ENCODE measurements at regions not wholly inside any gene's neighbourhood (a gene's known extent, or its start where the extent isn't known, plus 50 kb on each side); places are given as distances from the start of the nearest gene placed in this dataset.

- H3K36me3 ChIP-seq (ENCODE audit: control insufficient read depth in 3 of 3, insufficient read depth in 3 of 3, low read length in 3 of 3): no peaks in the 10 kb centered on the region
- no peaks in the 10 kb centered on the region for H3K27me3 ChIP-seq (ENCODE audit: control insufficient read depth in 3 of 3, insufficient read depth in 3 of 3, low read length in 3 of 3)
- no peak overlapping the region for H3K27ac ChIP-seq (ENCODE audit: low read depth, low read length)
- H3K4me3 ChIP-seq (ENCODE audit: low read length in 3 of 3): no peak overlapping the region
- no peaks in the 10 kb centered on the region for H3K4me1 ChIP-seq (ENCODE audit: control insufficient read depth in 3 of 3, insufficient read depth in 3 of 3, low read length in 3 of 3)
- H3K9ac ChIP-seq (ENCODE audit: low read depth in 1 of 3, low read length in 3 of 3): no peak overlapping the region
- peaks cover 0 to 11% (median 2%) of the 10 kb centered on the region in 3 donors for H3K9me3 ChIP-seq (ENCODE audit: control insufficient read depth in 3 of 3, low read length in 3 of 3)
Measured at GRCh38 chr18:10367836-10368235, 86.6 kb upstream of the APCDD1 start.

GRCh38 chr18:10368456-10369453 lies 85.7 kb upstream of the APCDD1 start:
- Histone ChIP-seq H3K9me3 (ENCODE audit: control insufficient read depth in 3 of 3, low read length in 3 of 3) (peaks cover 0 to 11% (median 1%) of the 10 kb centered on the region in 3 donors), H3K27me3 (ENCODE audit: control insufficient read depth in 3 of 3, insufficient read depth in 3 of 3, low read length in 3 of 3) (no peaks in the 10 kb centered on the region), H3K36me3 (ENCODE audit: control insufficient read depth in 3 of 3, insufficient read depth in 3 of 3, low read length in 3 of 3) (no peaks in the 10 kb centered on the region), H3K9ac (ENCODE audit: low read depth in 1 of 3, low read length in 3 of 3) (no peak overlapping the region), H3K4me3 (ENCODE audit: low read length in 3 of 3) (no peak overlapping the region), H3K4me1 (ENCODE audit: control insufficient read depth in 3 of 3, insufficient read depth in 3 of 3, low read length in 3 of 3) (no peaks in the 10 kb centered on the region), H3K27ac (ENCODE audit: low read depth, low read length) (no peak overlapping the region)

GRCh38 chr18:10370716-10371115 lies 83.7 kb upstream of the APCDD1 start:
- H3K4me1 ChIP-seq (ENCODE audit: control insufficient read depth in 3 of 3, insufficient read depth in 3 of 3, low read length in 3 of 3): no peaks in the 10 kb centered on the region
- H3K27me3 ChIP-seq (ENCODE audit: control insufficient read depth in 3 of 3, insufficient read depth in 3 of 3, low read length in 3 of 3): peaks cover 0 to 3% (median 0%) of the 10 kb centered on the region in 3 donors
- H3K27ac ChIP-seq (ENCODE audit: low read depth, low read length): no peak overlapping the region
- no peaks in the 10 kb centered on the region for H3K36me3 ChIP-seq (ENCODE audit: control insufficient read depth in 3 of 3, insufficient read depth in 3 of 3, low read length in 3 of 3)
- H3K4me3 ChIP-seq (ENCODE audit: low read length in 3 of 3): no peak overlapping the region
- no peak overlapping the region for H3K9ac ChIP-seq (ENCODE audit: low read depth in 1 of 3, low read length in 3 of 3)
- H3K9me3 ChIP-seq (ENCODE audit: control insufficient read depth in 3 of 3, low read length in 3 of 3): no peaks in the 10 kb centered on the region

- Histone ChIP-seq H3K9ac (ENCODE audit: low read depth in 1 of 3, low read length in 3 of 3) (no peak overlapping the region), H3K27ac (ENCODE audit: low read depth, low read length) (no peak overlapping the region), H3K27me3 (ENCODE audit: control insufficient read depth in 3 of 3, insufficient read depth in 3 of 3, low read length in 3 of 3) (peaks cover 0 to 3% (median 0%) of the 10 kb centered on the region in 3 donors)
Measured at GRCh38 chr18:10371165-10371564, 83.3 kb upstream of the APCDD1 start.

GRCh38 chr18:10374195-10374594 lies 80.2 kb upstream of the APCDD1 start:
- Histone ChIP-seq H3K9ac (ENCODE audit: low read depth in 1 of 3, low read length in 3 of 3) (no peak overlapping the region), H3K9me3 (ENCODE audit: control insufficient read depth in 3 of 3, low read length in 3 of 3) (no peaks in the 10 kb centered on the region), H3K27ac (ENCODE audit: low read depth, low read length) (no peak overlapping the region), H3K4me3 (ENCODE audit: low read length in 3 of 3) (no peak overlapping the region), H3K27me3 (ENCODE audit: control insufficient read depth in 3 of 3, insufficient read depth in 3 of 3, low read length in 3 of 3) (peaks cover 0 to 3% (median 0%) of the 10 kb centered on the region in 3 donors), H3K4me1 (ENCODE audit: control insufficient read depth in 3 of 3, insufficient read depth in 3 of 3, low read length in 3 of 3) (no peaks in the 10 kb centered on the region), H3K36me3 (ENCODE audit: control insufficient read depth in 3 of 3, insufficient read depth in 3 of 3, low read length in 3 of 3) (no peaks in the 10 kb centered on the region)

More at GRCh38 chr18:10371165-10371564, 83.3 kb upstream of the APCDD1 start:
- Histone ChIP-seq H3K36me3 (ENCODE audit: control insufficient read depth in 3 of 3, insufficient read depth in 3 of 3, low read length in 3 of 3) (no peaks in the 10 kb centered on the region), H3K9me3 (ENCODE audit: control insufficient read depth in 3 of 3, low read length in 3 of 3) (no peaks in the 10 kb centered on the region), H3K4me1 (ENCODE audit: control insufficient read depth in 3 of 3, insufficient read depth in 3 of 3, low read length in 3 of 3) (no peaks in the 10 kb centered on the region), H3K4me3 (ENCODE audit: low read length in 3 of 3) (no peak overlapping the region)

- Histone ChIP-seq H3K4me1 (ENCODE audit: control insufficient read depth in 3 of 3, insufficient read depth in 3 of 3, low read length in 3 of 3) (no peaks in the 10 kb centered on the region), H3K4me3 (ENCODE audit: low read length in 3 of 3) (no peak overlapping the region), H3K9ac (ENCODE audit: low read depth in 1 of 3, low read length in 3 of 3) (no peak overlapping the region), H3K9me3 (ENCODE audit: control insufficient read depth in 3 of 3, low read length in 3 of 3) (no peaks in the 10 kb centered on the region), H3K27me3 (ENCODE audit: control insufficient read depth in 3 of 3, insufficient read depth in 3 of 3, low read length in 3 of 3) (peaks cover 0 to 5% (median 3%) of the 10 kb centered on the region in 3 donors), H3K36me3 (ENCODE audit: control insufficient read depth in 3 of 3, insufficient read depth in 3 of 3, low read length in 3 of 3) (no peaks in the 10 kb centered on the region), H3K27ac (ENCODE audit: low read depth, low read length) (no peak overlapping the region)
Measured at GRCh38 chr18:10374636-10375293, 79.7 kb upstream of the APCDD1 start.

GRCh38 chr18:10376731-10377130 lies 77.7 kb upstream of the APCDD1 start:
- no peak overlapping the region for H3K27ac ChIP-seq (ENCODE audit: low read depth, low read length)
- H3K9me3 ChIP-seq (ENCODE audit: control insufficient read depth in 3 of 3, low read length in 3 of 3): no peaks in the 10 kb centered on the region
- no peaks in the 10 kb centered on the region for H3K36me3 ChIP-seq (ENCODE audit: control insufficient read depth in 3 of 3, insufficient read depth in 3 of 3, low read length in 3 of 3)
- H3K4me3 ChIP-seq (ENCODE audit: low read length in 3 of 3): no peak overlapping the region
- no peaks in the 10 kb centered on the region for H3K4me1 ChIP-seq (ENCODE audit: control insufficient read depth in 3 of 3, insufficient read depth in 3 of 3, low read length in 3 of 3)
- H3K9ac ChIP-seq (ENCODE audit: low read depth in 1 of 3, low read length in 3 of 3): no peak overlapping the region
- peaks cover 0 to 7% (median 3%) of the 10 kb centered on the region in 3 donors for H3K27me3 ChIP-seq (ENCODE audit: control insufficient read depth in 3 of 3, insufficient read depth in 3 of 3, low read length in 3 of 3)

GRCh38 chr18:10377956-10378355 lies 76.5 kb upstream of the APCDD1 start:
- Histone ChIP-seq H3K9ac (ENCODE audit: low read depth in 1 of 3, low read length in 3 of 3) (no peak overlapping the region), H3K27me3 (ENCODE audit: control insufficient read depth in 3 of 3, insufficient read depth in 3 of 3, low read length in 3 of 3) (peaks cover 0 to 7% (median 3%) of the 10 kb centered on the region in 3 donors), H3K36me3 (ENCODE audit: control insufficient read depth in 3 of 3, insufficient read depth in 3 of 3, low read length in 3 of 3) (no peaks in the 10 kb centered on the region), H3K9me3 (ENCODE audit: control insufficient read depth in 3 of 3, low read length in 3 of 3) (no peaks in the 10 kb centered on the region), H3K27ac (ENCODE audit: low read depth, low read length) (no peak overlapping the region), H3K4me1 (ENCODE audit: control insufficient read depth in 3 of 3, insufficient read depth in 3 of 3, low read length in 3 of 3) (no peaks in the 10 kb centered on the region), H3K4me3 (ENCODE audit: low read length in 3 of 3) (no peak overlapping the region)

- no peak overlapping the region for H3K4me3 ChIP-seq (ENCODE audit: low read length in 3 of 3)
- no peaks in the 10 kb centered on the region for H3K9me3 ChIP-seq (ENCODE audit: control insufficient read depth in 3 of 3, low read length in 3 of 3)
- no peak overlapping the region for H3K9ac ChIP-seq (ENCODE audit: low read depth in 1 of 3, low read length in 3 of 3)
- no peaks in the 10 kb centered on the region for H3K36me3 ChIP-seq (ENCODE audit: control insufficient read depth in 3 of 3, insufficient read depth in 3 of 3, low read length in 3 of 3)
- no peak overlapping the region for H3K27ac ChIP-seq (ENCODE audit: low read depth, low read length)
- peaks cover 0 to 7% (median 3%) of the 10 kb centered on the region in 3 donors for H3K27me3 ChIP-seq (ENCODE audit: control insufficient read depth in 3 of 3, insufficient read depth in 3 of 3, low read length in 3 of 3)
- H3K4me1 ChIP-seq (ENCODE audit: control insufficient read depth in 3 of 3, insufficient read depth in 3 of 3, low read length in 3 of 3): no peaks in the 10 kb centered on the region
Measured at GRCh38 chr18:10378688-10379420, 75.6 kb upstream of the APCDD1 start.

Data from skeletal muscle tissue (tissue), 3 donors.